ENCODE measurements at regions not wholly inside any gene's neighbourhood (a gene's known extent, or its start where the extent isn't known, plus 50 kb on each side); places are given as distances from the start of the nearest gene placed in this dataset.

GRCh38 chr3:1515882-1516281 is 423.1 kb downstream of the CNTN6 start:
- no peak for DNase-seq (ENCODE audit: low spot score)
- CTCF ChIA-PET = no interaction called here

GRCh38 chr3:1527786-1528185 is 435.0 kb downstream of the CNTN6 start:
- no peak overlapping the region for H3K27ac ChIP-seq (ENCODE audit: low read depth, low read length, poor library complexity, severe bottlenecking)
- intact Hi-C loops (cut with micrococcal nuclease; ENCODE audit: unreplicated experiment) = no loop called here
- no peak for DNase-seq (ENCODE audit: low spot score)
- no peaks in the 10 kb centered on the region for H3K4me1 ChIP-seq (ENCODE audit: insufficient read depth, low read length, poor library complexity, severe bottlenecking)
- POLR2A ChIA-PET (ENCODE audit: low non-redundant PET) = no interaction called here
- no peak for TF ChIP-seq EZH2 (IDR thresholded peaks at IDR 0.05; ENCODE audit: borderline replicate concordance, low read depth, low read length, poor library complexity, severe bottlenecking)
- TF ChIP-seq, protein P1, sequence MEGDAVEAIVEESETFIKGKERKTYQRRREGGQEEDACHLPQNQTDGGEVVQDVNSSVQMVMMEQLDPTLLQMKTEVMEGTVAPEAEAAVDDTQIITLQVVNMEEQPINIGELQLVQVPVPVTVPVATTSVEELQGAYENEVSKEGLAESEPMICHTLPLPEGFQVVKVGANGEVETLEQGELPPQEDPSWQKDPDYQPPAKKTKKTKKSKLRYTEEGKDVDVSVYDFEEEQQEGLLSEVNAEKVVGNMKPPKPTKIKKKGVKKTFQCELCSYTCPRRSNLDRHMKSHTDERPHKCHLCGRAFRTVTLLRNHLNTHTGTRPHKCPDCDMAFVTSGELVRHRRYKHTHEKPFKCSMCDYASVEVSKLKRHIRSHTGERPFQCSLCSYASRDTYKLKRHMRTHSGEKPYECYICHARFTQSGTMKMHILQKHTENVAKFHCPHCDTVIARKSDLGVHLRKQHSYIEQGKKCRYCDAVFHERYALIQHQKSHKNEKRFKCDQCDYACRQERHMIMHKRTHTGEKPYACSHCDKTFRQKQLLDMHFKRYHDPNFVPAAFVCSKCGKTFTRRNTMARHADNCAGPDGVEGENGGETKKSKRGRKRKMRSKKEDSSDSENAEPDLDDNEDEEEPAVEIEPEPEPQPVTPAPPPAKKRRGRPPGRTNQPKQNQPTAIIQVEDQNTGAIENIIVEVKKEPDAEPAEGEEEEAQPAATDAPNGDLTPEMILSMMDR (conservative IDR thresholded peaks at IDR 0.05; ENCODE audit: low read depth, low read length) = no peak
- BruUV-seq (replicated peaks) = no TSS peak
- no peak overlapping the region for H3K4me3 ChIP-seq (ENCODE audit: low read depth, low read length, poor library complexity, severe bottlenecking)
- no peaks in the 10 kb centered on the region for H3K36me3 ChIP-seq (ENCODE audit: insufficient read depth, low read length, poor library complexity, severe bottlenecking)
- CTCF ChIA-PET = no interaction called here
- H3K9me3 ChIP-seq (ENCODE audit: low read depth, low read length, poor library complexity, severe bottlenecking) = no peaks in the 10 kb centered on the region
- no peaks in the 10 kb centered on the region for H3K27me3 ChIP-seq (replicated peaks; ENCODE audit: insufficient read depth, low read depth, low read length, poor library complexity)

More at GRCh38 chr3:1515882-1516281, 423.1 kb downstream of the CNTN6 start:
- TF ChIP-seq, protein P1 (conservative IDR thresholded peaks at IDR 0.05; ENCODE audit: low read depth, low read length) = no peak
- no peak for TF ChIP-seq EZH2 (IDR thresholded peaks at IDR 0.05; ENCODE audit: borderline replicate concordance, low read depth, low read length, poor library complexity, severe bottlenecking)
- H3K4me1 ChIP-seq (ENCODE audit: insufficient read depth, low read length, poor library complexity, severe bottlenecking) = no peaks in the 10 kb centered on the region
- intact Hi-C loops (cut with micrococcal nuclease; ENCODE audit: unreplicated experiment) = no loop called here
- H3K27me3 ChIP-seq (replicated peaks; ENCODE audit: insufficient read depth, low read depth, low read length, poor library complexity) = no peaks in the 10 kb centered on the region
- H3K27ac ChIP-seq (ENCODE audit: low read depth, low read length, poor library complexity, severe bottlenecking) = no peak overlapping the region
- POLR2A ChIA-PET (ENCODE audit: low non-redundant PET) = no interaction called here
- no peak overlapping the region for H3K4me3 ChIP-seq (ENCODE audit: low read depth, low read length, poor library complexity, severe bottlenecking)
- no peaks in the 10 kb centered on the region for H3K36me3 ChIP-seq (ENCODE audit: insufficient read depth, low read length, poor library complexity, severe bottlenecking)
- no peaks in the 10 kb centered on the region for H3K9me3 ChIP-seq (ENCODE audit: low read depth, low read length, poor library complexity, severe bottlenecking)
- no TSS peak for BruUV-seq (replicated peaks)

DNA sequence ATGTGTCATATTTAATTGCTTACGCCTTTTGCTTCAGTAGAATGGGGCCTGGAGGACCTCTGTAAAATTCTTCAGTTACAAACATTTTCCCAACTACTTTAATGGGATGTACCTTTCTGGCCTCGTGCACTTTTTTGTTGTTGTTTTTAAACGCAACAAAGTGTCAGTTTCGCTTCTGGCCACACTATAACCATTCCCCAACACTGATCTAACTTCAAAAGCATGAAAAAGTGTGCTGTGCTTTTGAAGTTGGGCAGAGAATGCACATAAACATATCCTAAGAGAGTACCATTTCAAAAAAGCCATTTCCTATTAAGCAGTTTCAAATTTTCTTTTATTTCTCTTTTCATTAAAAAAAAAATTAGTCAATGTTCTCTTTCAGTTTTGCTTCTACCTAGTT is 435.8 kb downstream of the CNTN6 start:
- Histone ChIP-seq H3K27me3 (replicated peaks; ENCODE audit: insufficient read depth, low read depth, low read length, poor library complexity) (no peaks in the 10 kb centered on the region), H3K4me3 (ENCODE audit: low read depth, low read length, poor library complexity, severe bottlenecking) (no peak overlapping the region), H3K9me3 (ENCODE audit: low read depth, low read length, poor library complexity, severe bottlenecking) (no peaks in the 10 kb centered on the region), H3K4me1 (ENCODE audit: insufficient read depth, low read length, poor library complexity, severe bottlenecking) (no peaks in the 10 kb centered on the region), H3K27ac (ENCODE audit: low read depth, low read length, poor library complexity, severe bottlenecking) (no peak overlapping the region), H3K36me3 (ENCODE audit: insufficient read depth, low read length, poor library complexity, severe bottlenecking) (no peaks in the 10 kb centered on the region)
- ChIA-PET CTCF (no interaction called here), POLR2A (ENCODE audit: low non-redundant PET) (no interaction called here)
- BruUV-seq (replicated peaks) = no TSS peak
- no peak for TF ChIP-seq EZH2 (IDR thresholded peaks at IDR 0.05; ENCODE audit: borderline replicate concordance, low read depth, low read length, poor library complexity, severe bottlenecking)
- TF ChIP-seq, protein P1 (conservative IDR thresholded peaks at IDR 0.05; ENCODE audit: low read depth, low read length) = no peak
- no peak for DNase-seq (ENCODE audit: low spot score)
- intact Hi-C loops (cut with micrococcal nuclease; ENCODE audit: unreplicated experiment) = no loop called here

All from A673 (cell line).